MCF 10A (cell line): ENCODE measurements at regions not wholly inside any gene's neighbourhood (a gene's known extent, or its start where the extent isn't known, plus 50 kb on each side); places are given as distances from the start of the nearest gene placed in this dataset.

ENCODE experiments used
- BruUV-seq: library from RNA; stranded (reverse); fragments of 400-500 nt; replicated peaks from 2 replicates; lab custom pipeline; 2021; lab: Mats Ljungman, UMichigan
- CTCF ChIA-PET: fragments of 300-600 bp; sonication (Branson Sonifier 250); formaldehyde crosslinking; extraction: SDS; loops from one replicate; lab custom pipeline; 2021; ENCODE audit warnings: antibody characterized with exemption, inconsistent platforms; lab: Yijun Ruan, JAX
- POLR2A ChIA-PET: fragments of 300-600, 350-650 bp; sonication (Branson Sonifier 250); formaldehyde crosslinking; extraction: SDS; loops from one replicate; lab custom pipeline; 2020; ENCODE audit warnings: antibody characterized with exemption, inconsistent platforms; lab: Yijun Ruan, JAX
- DNase-seq: peaks from one replicate; pipeline ENCODE4 v3.0.0-alpha.2; 2018; ENCODE audit not compliant: unreplicated experiment
- H3K27ac Mint-ChIP-seq: one replicate; pipeline ENCODE4 v1.8.0; 2022; ENCODE audit warnings: mild to moderate bottlenecking, low read depth, mixed read lengths; ENCODE audit not compliant: unreplicated experiment
- H3K27me3 Mint-ChIP-seq: one replicate; pipeline ENCODE4 v1.8.0; 2022; ENCODE audit warnings: mixed read lengths; ENCODE audit not compliant: insufficient read depth, unreplicated experiment
- H3K36me3 Mint-ChIP-seq: one replicate; pipeline ENCODE4 v1.8.0; 2022; ENCODE audit warnings: mild to moderate bottlenecking, moderate library complexity, mixed read lengths; ENCODE audit not compliant: insufficient read depth, unreplicated experiment
- H3K4me1 Mint-ChIP-seq: one replicate; pipeline ENCODE4 v1.8.0; 2022; ENCODE audit warnings: mixed read lengths; ENCODE audit not compliant: insufficient read depth, unreplicated experiment
- H3K4me3 Mint-ChIP-seq: one replicate; pipeline ENCODE4 v1.8.0; 2022; ENCODE audit warnings: mild to moderate bottlenecking, moderate library complexity, mixed read lengths; ENCODE audit not compliant: unreplicated experiment
- H3K9me3 Mint-ChIP-seq: one replicate; pipeline ENCODE4 v1.8.0; 2022; ENCODE audit warnings: mixed read lengths; ENCODE audit not compliant: unreplicated experiment
- intact Hi-C: fragments of 100-400 bp; cut with micrococcal nuclease; formaldehyde crosslinking; loops from 2 replicates; pipeline ENCODE4 v1.14.1; 2022
- TF ChIP-seq, protein P1 (sequence below): fragments of 200-600 bp; IDR thresholded peaks from one replicate; pipeline ENCODE4 v1.8.0; 2022; ENCODE audit warnings: antibody characterized with exemption, mild to moderate bottlenecking; ENCODE audit not compliant: unreplicated experiment

DNA sequence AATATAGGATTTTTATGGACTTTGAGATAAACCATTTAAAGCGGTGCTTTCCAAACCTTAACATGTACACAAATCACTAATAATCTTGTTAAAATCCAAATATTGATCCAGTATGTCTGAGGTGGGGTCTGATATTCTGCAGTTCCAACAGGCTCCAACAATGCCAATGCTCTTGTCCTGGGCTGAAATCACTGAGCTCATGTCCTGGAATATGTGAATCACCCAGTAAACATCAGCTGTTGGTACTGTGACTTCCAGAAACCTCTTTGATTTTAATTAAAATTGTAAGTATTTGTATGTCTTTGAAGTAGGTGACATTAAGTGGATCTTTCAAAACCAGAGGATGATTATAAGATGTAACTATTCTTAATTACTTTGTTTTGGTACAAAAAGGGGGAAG lies 52.8 kb upstream of the CAST start:
- no peak overlapping the region for H3K4me3 Mint-ChIP-seq
- no peaks in the 10 kb centered on the region for H3K27me3 Mint-ChIP-seq
- CTCF ChIA-PET: interaction anchor here (0.6 to 2.3 kb wide), 6 partner anchors 8 to 264 kb away, joined by 3 to 17 read pairs (median 5); no protein-coding TSS in a partner anchor
- H3K27ac Mint-ChIP-seq: no peak overlapping the region
- H3K9me3 Mint-ChIP-seq: no peaks in the 10 kb centered on the region
- H3K36me3 Mint-ChIP-seq: no peaks in the 10 kb centered on the region
- no peak for DNase-seq
- no TSS peak for BruUV-seq
- POLR2A ChIA-PET: interaction anchor here (1.3 kb wide), 1 partner anchor 83 kb away, joined by 3 read pairs; no protein-coding TSS in a partner anchor
- intact Hi-C loops: loop anchor here (10.0 kb wide), 1 partner anchor 385 kb away; no protein-coding TSS in a partner anchor
- TF ChIP-seq, protein P1, sequence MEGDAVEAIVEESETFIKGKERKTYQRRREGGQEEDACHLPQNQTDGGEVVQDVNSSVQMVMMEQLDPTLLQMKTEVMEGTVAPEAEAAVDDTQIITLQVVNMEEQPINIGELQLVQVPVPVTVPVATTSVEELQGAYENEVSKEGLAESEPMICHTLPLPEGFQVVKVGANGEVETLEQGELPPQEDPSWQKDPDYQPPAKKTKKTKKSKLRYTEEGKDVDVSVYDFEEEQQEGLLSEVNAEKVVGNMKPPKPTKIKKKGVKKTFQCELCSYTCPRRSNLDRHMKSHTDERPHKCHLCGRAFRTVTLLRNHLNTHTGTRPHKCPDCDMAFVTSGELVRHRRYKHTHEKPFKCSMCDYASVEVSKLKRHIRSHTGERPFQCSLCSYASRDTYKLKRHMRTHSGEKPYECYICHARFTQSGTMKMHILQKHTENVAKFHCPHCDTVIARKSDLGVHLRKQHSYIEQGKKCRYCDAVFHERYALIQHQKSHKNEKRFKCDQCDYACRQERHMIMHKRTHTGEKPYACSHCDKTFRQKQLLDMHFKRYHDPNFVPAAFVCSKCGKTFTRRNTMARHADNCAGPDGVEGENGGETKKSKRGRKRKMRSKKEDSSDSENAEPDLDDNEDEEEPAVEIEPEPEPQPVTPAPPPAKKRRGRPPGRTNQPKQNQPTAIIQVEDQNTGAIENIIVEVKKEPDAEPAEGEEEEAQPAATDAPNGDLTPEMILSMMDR: no peak
- H3K4me1 Mint-ChIP-seq: peaks cover 6% of the 10 kb centered on the region

GRCh38 chr5:96610747-96611146 lies 51.4 kb upstream of the CAST start:
- no peak for DNase-seq
- no peaks in the 10 kb centered on the region for H3K9me3 Mint-ChIP-seq
- CTCF ChIA-PET: interaction anchor here (1.4 to 2.3 kb wide), 3 partner anchors 9 to 266 kb away, joined by 7 to 17 read pairs (median 11); no protein-coding TSS in a partner anchor
- H3K27ac Mint-ChIP-seq: no peak overlapping the region
- H3K36me3 Mint-ChIP-seq: no peaks in the 10 kb centered on the region
- intact Hi-C loops: loop anchor here (5.0 kb wide), 1 partner anchor 327 kb away; the partner anchor contains the start of gene LNPEP
- H3K27me3 Mint-ChIP-seq: no peaks in the 10 kb centered on the region
- H3K4me3 Mint-ChIP-seq: no peak overlapping the region
- BruUV-seq: no TSS peak
- POLR2A ChIA-PET: no interaction called here
- TF ChIP-seq, protein P1: no peak
- peaks cover 14% of the 10 kb centered on the region for H3K4me1 Mint-ChIP-seq

- no peaks in the 10 kb centered on the region for H3K9me3 Mint-ChIP-seq
- ChIA-PET POLR2A (interaction anchor here (0.7 to 1.5 kb wide), 2 partner anchors 18 to 39 kb away, joined by 3 read pairs; no protein-coding TSS in a partner anchor), CTCF (interaction anchor here (0.5 to 8.0 kb wide), 7 partner anchors 10 to 267 kb away, joined by 3 to 164 read pairs (median 5); no protein-coding TSS in a partner anchor)
- H3K27me3 Mint-ChIP-seq: no peaks in the 10 kb centered on the region
- BruUV-seq: no TSS peak
- DNase-seq: no peak
- no peak overlapping the region for H3K4me3 Mint-ChIP-seq
- no peak overlapping the region for H3K27ac Mint-ChIP-seq
- intact Hi-C loops: loop anchor here (5.0 kb wide), 1 partner anchor 325 kb away; the partner anchor contains the start of gene LNPEP
- TF ChIP-seq, protein P1: no peak
- H3K36me3 Mint-ChIP-seq: no peaks in the 10 kb centered on the region
- H3K4me1 Mint-ChIP-seq: peaks cover 19% of the 10 kb centered on the region
Measured at GRCh38 chr5:96611946-96612345, 50.2 kb upstream of the CAST start.
